ENCODE measurements at regions not wholly inside any gene's neighbourhood (a gene's known extent, or its start where the extent isn't known, plus 50 kb on each side); places are given as distances from the start of the nearest gene placed in this dataset.

- no CpG with 5 or more reads among the region's 1 CpG for WGBS (ENCODE audit: insufficient coverage)
- DNase-seq = peak; percentile 71
- no peak overlapping the region for H3K27ac ChIP-seq (ENCODE audit: low read length)
These were observed 505.6 kb downstream of the TLE1 start for GRCh38 chr9:81183761-81184160.

GRCh38 chr9:81182431-81182830 lies 506.9 kb downstream of the TLE1 start:
- no peaks in the 10 kb centered on the region for H3K9me3 ChIP-seq (replicated peaks; ENCODE audit: control insufficient read depth, low read depth, low read length)
- no peaks in the 10 kb centered on the region for H3K36me3 ChIP-seq (ENCODE audit: control insufficient read depth, insufficient read depth, low read length)
- H3K27ac ChIP-seq (ENCODE audit: low read length) = no peak overlapping the region
- DNase-seq = peak; percentile 30
- no peak overlapping the region for H3K4me3 ChIP-seq (ENCODE audit: low read length)
- no peaks in the 10 kb centered on the region for H3K27me3 ChIP-seq (ENCODE audit: control insufficient read depth, insufficient read depth, low read length)
- WGBS (ENCODE audit: insufficient coverage) = 71% methylated on average over 1 of the region's 1 CpG
- H3K4me1 ChIP-seq (ENCODE audit: control insufficient read depth, insufficient read depth, low read length) = no peaks in the 10 kb centered on the region

More at GRCh38 chr9:81183761-81184160, 505.6 kb downstream of the TLE1 start:
- Histone ChIP-seq H3K4me1 (ENCODE audit: control insufficient read depth, insufficient read depth, low read length) (no peaks in the 10 kb centered on the region), H3K27me3 (ENCODE audit: control insufficient read depth, insufficient read depth, low read length) (no peaks in the 10 kb centered on the region), H3K36me3 (ENCODE audit: control insufficient read depth, insufficient read depth, low read length) (no peaks in the 10 kb centered on the region), H3K4me3 (ENCODE audit: low read length) (no peak overlapping the region), H3K9me3 (replicated peaks; ENCODE audit: control insufficient read depth, low read depth, low read length) (no peaks in the 10 kb centered on the region)

GRCh38 chr9:81174023-81174422 lies 515.3 kb downstream of the TLE1 start:
- no peaks in the 10 kb centered on the region for H3K36me3 ChIP-seq (ENCODE audit: control insufficient read depth, insufficient read depth, low read length)
- H3K4me1 ChIP-seq (ENCODE audit: control insufficient read depth, insufficient read depth, low read length) = no peaks in the 10 kb centered on the region
- no peak for DNase-seq
- no peak overlapping the region for H3K27ac ChIP-seq (ENCODE audit: low read length)
- no peaks in the 10 kb centered on the region for H3K27me3 ChIP-seq (ENCODE audit: control insufficient read depth, insufficient read depth, low read length)
- no CpG with 5 or more reads among the region's 3 CpGs for WGBS (ENCODE audit: insufficient coverage)
- H3K4me3 ChIP-seq (ENCODE audit: low read length) = no peak overlapping the region
- H3K9me3 ChIP-seq (replicated peaks; ENCODE audit: control insufficient read depth, low read depth, low read length) = peaks cover 2% of the 10 kb centered on the region

- no CpG with 5 or more reads among the region's 2 CpGs for WGBS (ENCODE audit: insufficient coverage)
- Histone ChIP-seq H3K9me3 (replicated peaks; ENCODE audit: control insufficient read depth, low read depth, low read length) (peaks cover 2% of the 10 kb centered on the region), H3K36me3 (ENCODE audit: control insufficient read depth, insufficient read depth, low read length) (no peaks in the 10 kb centered on the region), H3K4me1 (ENCODE audit: control insufficient read depth, insufficient read depth, low read length) (no peaks in the 10 kb centered on the region), H3K27ac (ENCODE audit: low read length) (no peak overlapping the region), H3K4me3 (ENCODE audit: low read length) (no peak overlapping the region), H3K27me3 (ENCODE audit: control insufficient read depth, insufficient read depth, low read length) (no peaks in the 10 kb centered on the region)
- no peak for DNase-seq
These were observed 517.7 kb downstream of the TLE1 start for GRCh38 chr9:81171689-81172088.

GRCh38 chr9:81162361-81162760 lies 527.0 kb downstream of the TLE1 start:
- H3K27me3 ChIP-seq (ENCODE audit: control insufficient read depth, insufficient read depth, low read length) = no peaks in the 10 kb centered on the region
- no peak overlapping the region for H3K4me3 ChIP-seq (ENCODE audit: low read length)
- no peaks in the 10 kb centered on the region for H3K4me1 ChIP-seq (ENCODE audit: control insufficient read depth, insufficient read depth, low read length)
- no peak for DNase-seq
- H3K36me3 ChIP-seq (ENCODE audit: control insufficient read depth, insufficient read depth, low read length) = no peaks in the 10 kb centered on the region
- H3K27ac ChIP-seq (ENCODE audit: low read length) = no peak overlapping the region
- WGBS (ENCODE audit: insufficient coverage) = 87% methylated on average over 11 of the region's 11 CpGs
- no peaks in the 10 kb centered on the region for H3K9me3 ChIP-seq (replicated peaks; ENCODE audit: control insufficient read depth, low read depth, low read length)

GRCh38 chr9:81156381-81156780 lies 533.0 kb downstream of the TLE1 start:
- no peaks in the 10 kb centered on the region for H3K27me3 ChIP-seq (ENCODE audit: control insufficient read depth, insufficient read depth, low read length)
- H3K4me1 ChIP-seq (ENCODE audit: control insufficient read depth, insufficient read depth, low read length) = no peaks in the 10 kb centered on the region
- no peaks in the 10 kb centered on the region for H3K9me3 ChIP-seq (replicated peaks; ENCODE audit: control insufficient read depth, low read depth, low read length)
- H3K4me3 ChIP-seq (ENCODE audit: low read length) = no peak overlapping the region
- no peaks in the 10 kb centered on the region for H3K36me3 ChIP-seq (ENCODE audit: control insufficient read depth, insufficient read depth, low read length)
- DNase-seq = peak; percentile 57
- no peak overlapping the region for H3K27ac ChIP-seq (ENCODE audit: low read length)

- no peaks in the 10 kb centered on the region for H3K27me3 ChIP-seq (ENCODE audit: control insufficient read depth, insufficient read depth, low read length)
- no peaks in the 10 kb centered on the region for H3K4me1 ChIP-seq (ENCODE audit: control insufficient read depth, insufficient read depth, low read length)
- no peak for DNase-seq
- WGBS (ENCODE audit: insufficient coverage) = 44% methylated on average over 1 of the region's 2 CpGs
- H3K4me3 ChIP-seq (ENCODE audit: low read length) = no peak overlapping the region
- no peak overlapping the region for H3K27ac ChIP-seq (ENCODE audit: low read length)
- no peaks in the 10 kb centered on the region for H3K36me3 ChIP-seq (ENCODE audit: control insufficient read depth, insufficient read depth, low read length)
- no peaks in the 10 kb centered on the region for H3K9me3 ChIP-seq (replicated peaks; ENCODE audit: control insufficient read depth, low read depth, low read length)
These were observed 539.2 kb downstream of the TLE1 start for GRCh38 chr9:81150016-81150625.

GRCh38 chr9:81146684-81147337 lies 542.5 kb downstream of the TLE1 start:
- WGBS (ENCODE audit: insufficient coverage) = 83% methylated on average over 1 of the region's 4 CpGs
- DNase-seq = no peak

GRCh38 chr9:81146241-81146640 lies 543.1 kb downstream of the TLE1 start:
- H3K4me3 ChIP-seq (ENCODE audit: low read length) = no peak overlapping the region
- WGBS (ENCODE audit: insufficient coverage) = no CpG with 5 or more reads among the region's 3 CpGs
- H3K27ac ChIP-seq (ENCODE audit: low read length) = no peak overlapping the region
- H3K9me3 ChIP-seq (replicated peaks; ENCODE audit: control insufficient read depth, low read depth, low read length) = no peaks in the 10 kb centered on the region
- no peaks in the 10 kb centered on the region for H3K36me3 ChIP-seq (ENCODE audit: control insufficient read depth, insufficient read depth, low read length)
- no peaks in the 10 kb centered on the region for H3K27me3 ChIP-seq (ENCODE audit: control insufficient read depth, insufficient read depth, low read length)
- H3K4me1 ChIP-seq (ENCODE audit: control insufficient read depth, insufficient read depth, low read length) = no peaks in the 10 kb centered on the region
- peak; percentile 37 for DNase-seq

More at GRCh38 chr9:81146684-81147337, 542.5 kb downstream of the TLE1 start:
- Histone ChIP-seq H3K36me3 (ENCODE audit: control insufficient read depth, insufficient read depth, low read length) (no peaks in the 10 kb centered on the region), H3K27ac (ENCODE audit: low read length) (no peak overlapping the region), H3K27me3 (ENCODE audit: control insufficient read depth, insufficient read depth, low read length) (no peaks in the 10 kb centered on the region), H3K4me3 (ENCODE audit: low read length) (no peak overlapping the region), H3K9me3 (replicated peaks; ENCODE audit: control insufficient read depth, low read depth, low read length) (no peaks in the 10 kb centered on the region), H3K4me1 (ENCODE audit: control insufficient read depth, insufficient read depth, low read length) (no peaks in the 10 kb centered on the region)

GRCh38 chr9:81145331-81145963 lies 543.9 kb downstream of the TLE1 start:
- DNase-seq = no peak
- WGBS (ENCODE audit: insufficient coverage) = 57% methylated on average over 6 of the region's 10 CpGs
- Histone ChIP-seq H3K9me3 (replicated peaks; ENCODE audit: control insufficient read depth, low read depth, low read length) (no peaks in the 10 kb centered on the region), H3K4me3 (ENCODE audit: low read length) (no peak overlapping the region), H3K36me3 (ENCODE audit: control insufficient read depth, insufficient read depth, low read length) (no peaks in the 10 kb centered on the region), H3K27ac (ENCODE audit: low read length) (no peak overlapping the region), H3K27me3 (ENCODE audit: control insufficient read depth, insufficient read depth, low read length) (no peaks in the 10 kb centered on the region), H3K4me1 (ENCODE audit: control insufficient read depth, insufficient read depth, low read length) (no peaks in the 10 kb centered on the region)
